ENCODE measurements at regions not wholly inside any gene's neighbourhood (a gene's known extent, or its start where the extent isn't known, plus 50 kb on each side); places are given as distances from the start of the nearest gene placed in this dataset.

- DNase-seq (ENCODE audit: low spot score) = no peak
Measured at GRCh38 chr6:25224242-25224641, 54.9 kb upstream of the CARMIL1 start.

GRCh38 chr6:25227854-25228253 lies 51.3 kb upstream of the CARMIL1 start:
- no peak for DNase-seq (ENCODE audit: low spot score)

All from AG08396 (cell line).